GM19240 (cell line): ENCODE measurements at regions not wholly inside any gene's neighbourhood (a gene's known extent, or its start where the extent isn't known, plus 50 kb on each side); places are given as distances from the start of the nearest gene placed in this dataset.
"Not testable (repeated sequence)": the region's sequence is repeated elsewhere in the genome, so short reads cannot be mapped to it uniquely, and the experiment has no call there.

Source experiments
- DNase-seq: peaks from one replicate; pipeline ENCODE4 v3.0.0; 2011; ENCODE audit warnings: low spot score; ENCODE audit not compliant: insufficient read length

DNA sequence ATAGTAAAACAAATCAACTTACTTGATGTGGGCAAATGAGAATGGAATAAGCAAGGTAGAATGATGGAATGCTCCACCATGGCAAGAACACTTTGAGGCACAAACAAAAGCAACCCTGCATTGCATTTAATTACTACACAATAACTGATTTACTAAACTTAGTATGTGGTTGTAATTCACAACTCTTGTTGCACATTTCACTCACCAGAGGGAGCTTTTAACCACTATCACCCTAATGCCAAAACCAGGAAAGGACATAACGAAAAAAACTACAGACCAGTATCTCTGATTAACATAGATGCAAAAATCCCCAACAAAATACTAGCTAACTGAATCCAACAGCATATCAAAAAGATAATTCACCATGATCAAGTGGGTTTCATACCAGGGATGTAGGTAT is 659.8 kb downstream of the CPS1 start:
- no peak for DNase-seq

DNA sequence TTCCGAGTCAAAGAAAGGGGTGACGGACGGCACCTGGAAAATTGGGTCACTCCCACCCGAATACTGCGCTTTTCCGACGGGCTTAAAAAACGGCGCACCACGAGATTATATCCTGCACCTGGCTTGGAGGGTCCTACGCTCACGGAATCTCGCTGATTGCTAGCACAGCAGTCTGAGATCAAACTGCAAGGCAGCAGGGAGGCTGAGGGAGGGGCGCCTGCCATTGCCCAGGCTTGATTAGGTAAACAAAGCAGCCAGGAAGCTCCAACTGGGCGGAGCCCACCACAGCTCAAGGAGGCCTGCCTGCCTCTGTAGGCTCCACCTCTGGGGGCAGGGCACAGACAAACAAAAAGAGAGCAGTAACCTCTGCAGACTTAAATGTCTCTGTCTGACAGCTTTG is 663.1 kb downstream of the CPS1 start:
- DNase-seq: not testable (repeated sequence)

GRCh38 chr2:211225784-211226183 is 669.4 kb downstream of the CPS1 start:
- no peak for DNase-seq

DNA sequence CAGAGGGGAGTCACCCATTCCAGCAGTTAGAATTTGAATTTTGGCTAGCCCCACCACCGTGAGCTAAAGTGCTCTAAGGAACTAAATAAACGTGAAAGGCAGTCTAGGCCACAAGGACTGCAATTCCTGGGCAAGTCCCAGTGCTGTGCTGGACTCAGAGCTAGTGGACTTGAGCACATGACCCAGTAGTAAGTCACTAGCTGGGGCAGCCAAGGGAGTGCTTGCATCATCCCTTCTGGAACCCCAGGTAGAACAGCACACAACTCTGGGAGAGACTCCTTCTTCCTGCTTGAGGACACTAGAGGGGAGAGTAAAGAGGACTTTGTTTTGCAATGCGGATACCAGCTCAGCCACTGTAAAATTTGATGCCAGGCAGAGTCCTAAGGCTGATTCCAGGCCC is 672.2 kb downstream of the CPS1 start:
- DNase-seq: no peak

DNA sequence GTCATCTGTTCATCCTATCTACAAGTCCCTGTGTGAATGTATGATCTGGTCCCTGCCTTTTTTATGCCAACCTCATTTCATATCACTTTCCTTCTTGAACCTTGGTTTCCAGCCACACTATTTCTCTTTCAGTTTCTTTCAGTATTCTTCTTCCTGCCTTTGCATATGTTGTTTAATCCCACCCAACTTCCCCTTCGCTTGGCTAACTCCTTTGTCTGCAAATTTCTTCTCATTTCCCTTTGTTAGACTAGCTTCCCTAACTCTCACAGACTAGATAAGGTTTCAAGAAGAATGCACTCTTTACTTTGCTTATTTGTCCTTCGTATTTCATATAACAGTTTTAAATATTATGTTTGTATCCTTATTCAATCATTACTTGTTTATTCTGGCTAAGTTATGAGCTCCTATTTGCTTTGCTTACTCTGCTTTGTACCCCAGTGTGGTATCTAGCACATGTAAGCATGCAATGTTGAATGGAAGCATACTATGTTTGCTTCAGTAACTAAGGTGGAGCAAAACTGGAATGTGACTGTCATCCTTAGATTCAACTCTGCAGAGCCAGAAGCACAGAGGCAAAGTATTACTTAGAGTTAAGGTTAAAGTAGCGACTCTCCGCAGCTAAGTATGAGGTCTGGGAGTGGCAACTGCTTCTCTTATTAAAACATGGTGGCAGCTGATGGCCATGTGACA is 681.3 kb downstream of the CPS1 start:
- DNase-seq: no peak

- DNase-seq: no peak
Measured at GRCh38 chr2:211241891-211242290, 685.5 kb downstream of the CPS1 start.

DNA sequence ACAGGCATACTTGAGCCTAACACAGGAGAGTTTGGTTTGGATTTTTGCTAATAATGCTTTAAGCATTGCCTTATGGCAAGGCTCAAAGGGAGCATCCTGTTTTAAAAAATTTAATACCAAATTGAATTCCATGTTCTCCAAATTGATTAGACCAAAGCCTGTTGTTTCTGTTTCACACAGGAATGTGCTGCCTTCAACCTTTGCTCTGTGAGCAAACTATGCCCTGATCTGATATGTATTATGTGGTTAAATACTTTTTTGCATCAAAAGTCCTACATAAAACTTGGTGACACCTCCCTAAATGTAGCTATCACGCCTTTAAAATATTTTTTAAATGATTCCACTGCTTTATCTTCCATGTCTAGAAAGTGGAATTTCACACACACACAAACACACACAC is 691.4 kb downstream of the CPS1 start:
- DNase-seq: no peak

DNA sequence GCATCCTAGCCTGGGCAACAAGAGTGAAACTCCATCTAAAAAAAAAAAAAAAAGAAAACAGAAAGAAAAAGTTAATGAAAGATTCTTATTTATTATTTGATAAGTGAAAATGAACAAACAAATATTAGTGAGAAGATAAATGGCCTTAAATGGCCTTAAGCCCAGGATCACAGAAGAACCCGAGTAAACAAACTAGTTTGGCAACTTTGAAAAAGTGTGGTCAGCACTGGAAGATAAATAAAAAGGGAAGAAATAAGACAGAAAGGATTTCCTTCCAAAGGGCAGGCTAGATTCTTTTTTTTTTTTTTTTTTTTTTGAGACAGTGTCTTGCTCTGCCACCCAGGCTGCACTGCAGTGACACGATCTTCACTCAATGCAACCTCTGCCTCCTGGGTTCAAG is 692.4 kb downstream of the CPS1 start:
- no peak for DNase-seq

DNA sequence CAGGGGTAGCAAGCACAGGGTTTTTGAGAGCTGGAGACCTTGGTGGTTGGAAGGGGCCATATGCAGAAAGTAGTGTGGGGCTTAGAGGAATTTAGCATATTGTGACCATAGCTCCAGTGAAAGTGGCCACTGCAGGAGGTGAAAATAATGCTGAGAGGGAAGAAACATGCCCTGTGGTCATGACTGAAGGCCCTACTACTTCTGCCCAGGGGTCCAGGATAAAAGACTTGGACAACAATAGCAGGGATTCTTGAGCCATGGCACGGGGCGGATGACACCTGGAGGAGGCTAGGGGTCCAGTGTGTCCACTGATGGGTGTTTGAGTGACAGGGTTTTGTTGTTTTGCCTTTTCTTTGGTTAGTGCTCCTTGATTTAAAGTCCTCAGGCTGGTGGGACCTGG is 694.6 kb downstream of the CPS1 start:
- no peak for DNase-seq

GRCh38 chr2:211258646-211259335 is 702.4 kb downstream of the CPS1 start:
- DNase-seq: no peak

DNA sequence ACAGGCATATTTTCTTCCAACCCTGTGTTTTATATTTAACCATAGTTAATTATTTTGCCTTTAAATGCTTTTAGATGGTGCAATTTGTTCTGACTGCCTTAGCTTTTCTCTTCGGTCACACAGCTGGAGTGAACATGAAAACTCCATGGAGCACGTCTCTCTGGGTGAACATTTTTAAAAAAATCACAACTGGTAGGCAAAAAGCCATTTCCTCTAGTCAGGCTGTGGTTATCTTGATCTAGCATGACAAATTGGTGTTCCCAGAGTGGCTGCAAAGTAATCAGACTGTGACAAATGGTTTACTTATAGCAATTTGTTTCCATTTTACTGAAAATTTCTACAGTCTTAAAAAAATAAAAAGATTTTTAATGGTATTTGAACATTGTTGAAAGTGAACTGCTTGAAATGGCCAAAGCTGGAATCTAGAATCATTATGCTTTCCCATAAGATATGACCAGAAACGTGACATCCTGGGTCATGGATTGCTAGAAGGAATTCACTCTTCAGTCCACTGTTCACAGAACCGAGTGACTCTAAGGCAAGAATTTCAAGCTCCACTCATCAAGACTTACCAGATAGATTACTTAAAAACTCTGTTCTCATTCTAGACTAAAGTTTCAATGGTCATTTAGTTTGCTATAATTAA is 703.6 kb downstream of the CPS1 start:
- no peak for DNase-seq

DNA sequence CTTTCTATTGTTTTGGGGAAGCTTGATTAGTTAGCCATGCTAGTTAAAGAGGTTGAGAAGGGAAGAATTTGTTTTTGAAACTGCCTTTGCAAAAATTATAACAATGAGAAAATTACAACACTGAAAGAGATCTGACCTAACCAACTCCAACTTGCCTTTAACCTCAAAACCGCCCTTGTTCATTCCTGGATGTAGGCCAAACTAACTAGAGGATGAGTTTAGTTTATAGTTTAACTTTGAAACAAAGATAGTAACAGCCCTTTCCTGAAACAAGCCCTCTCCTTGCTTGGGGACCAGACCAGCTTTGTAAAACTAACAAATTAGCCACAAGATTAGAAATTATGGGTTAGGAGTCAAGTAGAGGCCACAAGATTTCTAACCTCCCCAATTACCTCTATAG is 713.9 kb downstream of the CPS1 start:
- DNase-seq: no peak

DNA sequence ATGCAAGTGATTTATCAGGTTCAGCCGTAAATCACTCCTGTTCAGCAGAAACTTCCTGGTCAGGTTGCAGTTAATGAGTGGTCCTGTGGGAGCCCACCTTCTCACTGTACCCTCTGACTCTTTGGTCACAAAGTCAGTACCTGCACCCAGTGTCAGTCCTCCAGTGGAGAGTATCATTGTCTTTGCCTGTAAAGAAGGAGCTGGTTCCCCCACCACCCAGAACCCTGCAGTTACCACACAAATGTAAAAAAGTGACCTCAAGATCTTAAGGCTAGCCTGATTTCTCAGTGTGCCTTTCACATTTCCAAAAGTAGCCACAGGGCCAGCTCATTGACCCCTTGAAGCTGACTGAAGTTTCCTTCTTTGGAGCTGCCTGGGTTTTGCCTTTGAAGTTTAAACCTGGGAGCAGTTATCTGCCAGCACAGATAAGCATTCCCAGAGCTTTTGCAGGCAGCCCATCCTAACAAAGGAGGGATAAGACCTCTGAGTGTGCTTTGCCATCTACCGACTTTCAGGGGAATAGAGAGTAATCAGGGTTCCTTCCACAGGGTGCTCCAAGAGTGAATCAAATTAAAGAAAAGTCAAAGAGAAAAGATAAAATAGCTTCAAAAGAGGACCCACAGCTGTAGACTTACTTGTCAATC is 725.2 kb downstream of the CPS1 start:
- no peak for DNase-seq

- no peak for DNase-seq
Measured at GRCh38 chr2:211302676-211303075, 746.3 kb downstream of the CPS1 start.

DNA sequence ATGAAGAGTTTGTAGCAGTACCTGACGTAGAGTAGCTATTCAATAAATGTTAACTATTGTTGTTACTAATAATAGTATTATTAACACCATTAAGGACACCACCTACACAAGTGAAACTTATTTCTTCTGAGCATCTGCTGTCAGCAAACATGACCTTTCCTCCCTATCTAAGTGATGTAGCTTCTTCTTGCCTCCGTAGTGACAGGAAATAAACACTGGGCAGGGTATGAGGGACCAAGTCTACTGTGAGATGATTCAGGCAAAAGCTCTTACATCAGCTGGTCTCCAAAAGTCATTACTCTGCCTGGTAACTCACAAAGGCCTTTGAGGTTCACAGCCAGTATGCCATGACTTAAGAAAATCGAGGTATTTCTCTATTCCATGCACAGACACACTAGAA is 750.5 kb downstream of the CPS1 start:
- no peak for DNase-seq
